Islet of Langerhans (tissue), 1 donor: ENCODE measurements at regions not wholly inside any gene's neighbourhood (a gene's known extent, or its start where the extent isn't known, plus 50 kb on each side); places are given as distances from the start of the nearest gene placed in this dataset.

Source experiments
- FAIRE-seq: peaks from one replicate; lab custom pipeline; 2011; peaks lifted over from hg19 to GRCh38; lab: Jason Lieb, UNC

GRCh38 chr4:11051181-11051580, 366.6 kb upstream of the CLNK start:
- FAIRE-seq, result no peak

DNA sequence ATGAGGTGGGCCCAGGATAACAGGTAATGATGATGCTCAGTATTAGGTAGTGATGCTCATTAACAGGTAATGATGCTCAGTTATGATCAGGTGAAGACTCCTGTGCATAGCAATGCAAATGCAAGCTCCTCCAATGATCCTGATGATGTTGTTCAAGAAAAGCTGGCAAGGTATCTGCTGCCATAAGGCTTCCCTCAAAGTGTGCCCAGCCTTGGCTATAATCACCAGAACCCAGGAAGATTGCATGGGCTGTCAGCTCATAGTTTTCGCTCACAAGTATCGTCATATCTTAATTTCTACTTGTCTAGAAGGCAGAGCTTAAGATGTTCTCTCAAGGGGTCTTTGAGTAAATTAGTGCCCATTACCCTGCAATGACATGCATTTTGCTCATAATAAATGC, 366.2 kb upstream of the CLNK start:
- no peak for FAIRE-seq

DNA sequence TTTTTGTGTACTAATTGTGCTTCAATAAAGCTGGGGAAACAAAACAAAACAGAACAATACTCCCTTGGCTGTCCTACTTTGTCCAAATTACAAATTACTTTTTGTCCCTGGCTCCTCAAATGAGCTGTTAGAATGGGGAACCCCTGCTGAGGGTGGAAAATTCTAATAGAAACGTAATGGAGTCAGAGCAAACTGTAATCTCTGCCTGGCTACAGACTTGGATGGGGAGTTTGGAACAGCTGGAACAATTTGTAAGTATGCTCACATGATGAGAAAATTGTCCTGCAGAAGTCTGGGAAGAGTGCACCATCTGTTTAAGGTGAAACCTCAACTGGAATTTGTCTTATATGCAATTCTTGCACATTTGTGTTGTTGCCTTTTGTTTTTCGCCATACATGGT, 364.4 kb upstream of the CLNK start:
- FAIRE-seq, result no peak

DNA sequence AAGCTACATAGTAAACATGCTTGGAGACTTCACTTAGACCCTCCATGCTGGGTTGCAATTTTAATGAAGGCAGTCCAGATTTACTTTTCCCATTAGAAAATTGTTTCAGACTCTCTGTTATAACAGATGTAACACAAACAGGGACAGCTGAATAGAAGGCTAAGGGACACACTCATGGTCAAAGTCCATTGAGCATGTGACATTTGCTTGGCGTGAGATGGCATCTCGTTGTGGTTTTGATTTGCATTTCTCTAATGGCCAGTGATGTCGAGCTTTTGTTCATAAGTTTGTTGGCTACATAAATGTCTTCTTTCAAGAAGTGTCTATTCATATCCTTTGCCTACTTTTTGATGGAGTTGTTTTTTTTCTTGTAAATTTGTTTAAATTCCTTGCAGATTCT, 358.2 kb upstream of the CLNK start:
- FAIRE-seq, result no peak

DNA sequence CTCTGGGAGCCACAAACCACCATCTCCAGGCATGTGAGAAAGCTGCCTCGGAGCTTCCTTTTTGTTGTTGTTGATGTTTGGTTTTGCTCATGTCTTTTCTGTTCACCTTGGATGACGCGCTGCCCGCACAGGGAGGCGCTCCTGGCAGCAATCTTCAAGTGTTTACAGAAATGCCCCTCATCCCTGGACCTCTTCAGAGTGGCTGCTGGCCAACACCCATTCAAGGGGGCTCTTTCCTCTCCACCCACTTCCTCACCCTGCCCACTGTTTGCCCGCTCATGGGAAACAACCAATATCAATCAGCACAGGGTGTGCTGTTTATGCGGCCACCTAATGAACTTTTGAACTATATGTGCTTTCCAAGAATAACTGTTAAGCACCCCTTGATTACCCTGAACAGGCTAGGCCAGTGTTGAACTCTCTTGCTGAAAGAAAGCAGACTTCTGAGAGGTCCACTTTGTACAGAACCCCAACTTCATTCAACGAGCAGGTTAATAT, 355.1 kb upstream of the CLNK start:
- no peak for FAIRE-seq

DNA sequence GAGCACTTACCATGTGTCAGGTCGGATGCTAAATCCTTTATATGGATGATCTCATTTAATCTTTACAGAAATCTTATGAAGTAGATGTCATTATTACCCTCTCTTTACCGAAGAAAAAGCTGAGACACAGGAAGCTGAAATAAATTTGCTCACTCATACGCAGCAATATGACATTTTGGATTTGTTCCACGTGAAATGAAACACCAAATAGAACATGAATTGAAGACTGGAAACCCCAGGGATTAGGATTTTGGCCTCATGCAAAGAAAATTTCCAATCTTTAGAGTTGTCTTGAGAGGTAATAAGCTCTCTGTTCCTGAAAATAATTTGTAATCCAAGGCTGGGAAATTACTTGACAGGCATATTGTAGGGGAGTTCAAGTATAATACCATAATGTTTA, 354.4 kb upstream of the CLNK start:
- FAIRE-seq, result no peak

DNA sequence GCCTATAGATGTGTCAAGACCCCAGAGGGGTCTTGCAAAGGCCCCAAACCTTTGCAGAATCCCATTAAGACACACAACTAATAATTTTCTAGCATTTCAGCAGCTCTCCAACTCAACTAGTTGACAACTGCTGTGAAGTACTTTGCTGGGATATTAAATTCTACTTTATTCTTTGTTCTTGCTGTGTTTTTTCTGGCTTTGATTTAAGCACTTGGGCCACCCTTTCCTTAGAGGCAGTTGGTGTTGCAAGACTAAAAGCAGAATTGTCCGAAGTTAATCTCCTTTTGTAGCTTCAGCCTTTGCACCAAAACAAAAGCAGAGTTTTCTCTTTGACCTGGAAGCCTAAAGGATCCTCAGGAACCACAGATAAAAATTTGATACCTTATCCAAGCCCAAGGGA, 353.1 kb upstream of the CLNK start:
- no peak for FAIRE-seq

- no peak for FAIRE-seq
Measured at GRCh38 chr4:11028334-11028733, 343.8 kb upstream of the CLNK start.

- FAIRE-seq, result no peak
Measured at GRCh38 chr4:11021333-11021732, 336.8 kb upstream of the CLNK start.

DNA sequence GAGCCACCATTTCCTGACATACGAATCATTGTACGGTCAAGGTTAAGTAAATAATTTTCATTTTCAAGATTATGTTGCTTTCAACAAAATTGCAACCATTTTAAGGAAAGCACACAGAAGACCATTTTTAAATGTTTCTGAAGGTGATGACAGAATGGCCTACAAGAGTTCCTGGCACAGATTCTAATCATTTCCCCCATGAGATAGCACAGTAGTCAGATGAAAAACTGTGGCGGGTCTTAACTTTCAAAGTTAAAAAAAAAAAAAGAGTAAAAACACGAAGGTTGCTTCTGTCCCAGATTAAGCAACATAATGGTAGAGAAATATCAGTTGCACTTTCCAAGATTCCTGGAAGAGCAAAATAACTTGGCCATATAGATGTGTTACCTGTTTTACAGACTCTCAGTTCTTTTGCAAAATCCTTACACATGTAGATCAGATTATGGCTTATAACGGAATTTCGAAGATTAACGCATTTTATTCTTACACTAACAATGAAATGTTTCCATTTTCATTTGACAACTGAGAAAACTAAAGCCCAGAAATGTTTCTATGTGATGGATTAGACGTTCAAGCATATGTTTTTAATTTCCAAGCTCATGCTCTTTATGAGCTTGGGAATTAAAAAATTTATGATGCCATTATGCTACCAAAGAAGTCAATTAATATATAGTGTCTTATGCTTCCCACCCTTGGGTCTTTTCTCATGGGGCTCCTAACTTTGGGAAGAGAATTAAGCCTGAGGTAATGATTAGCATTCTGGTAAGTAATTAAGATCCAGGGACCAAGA, 335.1 kb upstream of the CLNK start:
- FAIRE-seq, result no peak

GRCh38 chr4:11014199-11014598, 329.6 kb upstream of the CLNK start:
- no peak for FAIRE-seq

- no peak for FAIRE-seq
Measured at GRCh38 chr4:11013094-11013664, 328.6 kb upstream of the CLNK start.

DNA sequence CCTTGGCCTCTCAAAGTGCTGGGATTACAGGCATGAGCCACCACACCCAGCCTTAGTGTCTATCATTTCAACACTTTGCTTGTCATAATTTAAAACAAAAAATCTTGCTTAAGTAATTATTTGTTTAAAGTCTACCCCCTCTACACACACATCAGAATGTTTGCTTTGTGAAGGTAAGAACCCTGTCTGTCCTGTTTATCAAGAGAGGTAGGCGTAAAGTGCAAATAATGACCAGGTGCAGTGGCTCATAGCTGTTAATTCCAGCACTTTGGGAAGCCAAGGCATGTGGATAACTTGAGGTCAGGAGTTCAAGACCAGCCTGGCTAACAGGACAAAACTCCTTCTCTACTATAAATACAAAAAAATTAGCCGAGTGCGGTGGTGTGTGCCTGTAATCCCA, 326.7 kb upstream of the CLNK start:
- no peak for FAIRE-seq

DNA sequence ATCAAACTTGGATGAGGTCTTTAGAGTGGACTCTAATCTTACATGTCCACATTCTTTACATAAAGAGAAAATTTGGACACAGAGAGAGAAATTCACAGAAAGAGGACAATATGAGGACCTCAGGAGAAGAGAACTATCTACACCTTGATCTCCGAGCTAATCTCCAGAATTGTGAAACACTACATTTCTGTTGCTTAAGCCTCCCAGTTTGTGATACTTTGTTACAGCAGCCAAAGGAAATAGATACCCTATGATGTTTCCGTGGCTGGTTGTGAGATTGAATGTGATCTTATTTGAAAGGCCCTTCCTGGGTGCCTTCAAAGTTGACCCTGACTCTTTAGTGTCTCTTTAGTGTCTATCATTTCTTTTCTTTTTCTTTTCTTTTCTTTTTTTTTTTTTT, 326.1 kb upstream of the CLNK start:
- no peak for FAIRE-seq

- FAIRE-seq, result no peak
Measured at GRCh38 chr4:11009281-11009680, 324.7 kb upstream of the CLNK start.

- no peak for FAIRE-seq
Measured at GRCh38 chr4:11005300-11005699, 320.7 kb upstream of the CLNK start.

DNA sequence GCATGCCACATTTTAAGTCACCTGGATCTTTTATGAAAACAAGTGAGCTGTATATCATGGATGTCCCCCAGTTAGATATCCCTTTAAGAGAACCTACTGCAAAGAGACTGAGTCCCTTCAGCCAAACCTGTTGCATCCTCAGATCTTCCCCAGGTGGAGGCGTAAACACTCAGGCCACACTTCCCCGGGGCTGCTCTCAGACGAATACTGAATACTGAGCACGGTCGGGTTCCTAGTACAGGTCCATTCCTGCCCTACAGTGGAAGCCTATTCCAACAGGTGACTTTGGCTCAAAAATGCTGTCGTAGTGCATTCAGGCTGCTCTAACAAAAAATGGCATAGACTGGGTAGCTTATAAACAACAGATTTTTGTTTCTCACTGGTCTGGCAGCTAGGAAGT, 320.2 kb upstream of the CLNK start:
- no peak for FAIRE-seq

DNA sequence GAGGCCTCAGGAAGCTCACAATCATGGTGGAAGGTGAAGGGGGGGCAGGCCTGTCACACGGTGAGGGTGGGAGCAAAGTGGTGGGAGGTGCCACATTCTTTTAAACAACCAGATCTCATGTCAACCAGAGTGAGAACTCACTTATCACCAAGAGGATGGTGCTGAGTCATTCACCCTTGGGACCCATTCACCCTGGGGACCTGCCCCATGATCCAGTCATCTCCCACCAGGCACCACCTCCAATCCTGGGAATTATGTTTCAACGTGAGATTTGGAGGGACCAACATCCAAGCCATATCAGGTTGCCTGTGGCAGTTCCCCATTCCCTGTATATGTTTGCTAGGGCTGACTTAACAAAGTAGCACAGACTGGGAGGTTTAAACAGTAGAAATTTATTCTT, 318.4 kb upstream of the CLNK start:
- FAIRE-seq, result no peak

- FAIRE-seq, result no peak
Measured at GRCh38 chr4:10998846-10999245, 314.3 kb upstream of the CLNK start.

DNA sequence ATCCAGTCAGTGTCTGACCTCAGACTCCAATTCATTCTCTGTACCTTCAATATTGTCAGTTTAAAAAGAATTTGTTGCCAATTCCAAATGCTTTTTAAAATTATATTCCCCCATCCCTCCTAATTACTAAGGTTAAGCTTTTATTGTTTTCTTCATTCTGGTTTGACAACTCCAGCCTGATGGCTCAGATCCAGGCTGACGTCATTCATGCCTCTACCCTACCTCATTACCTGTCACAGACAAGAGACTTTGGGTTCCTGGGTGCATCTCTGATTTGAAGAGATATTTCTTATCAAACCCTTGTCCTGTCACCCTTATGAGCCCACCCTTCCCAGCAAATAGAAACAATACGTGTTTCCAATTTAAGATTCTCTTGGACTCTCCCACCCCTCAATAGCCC, 300.2 kb upstream of the CLNK start:
- no peak for FAIRE-seq

DNA sequence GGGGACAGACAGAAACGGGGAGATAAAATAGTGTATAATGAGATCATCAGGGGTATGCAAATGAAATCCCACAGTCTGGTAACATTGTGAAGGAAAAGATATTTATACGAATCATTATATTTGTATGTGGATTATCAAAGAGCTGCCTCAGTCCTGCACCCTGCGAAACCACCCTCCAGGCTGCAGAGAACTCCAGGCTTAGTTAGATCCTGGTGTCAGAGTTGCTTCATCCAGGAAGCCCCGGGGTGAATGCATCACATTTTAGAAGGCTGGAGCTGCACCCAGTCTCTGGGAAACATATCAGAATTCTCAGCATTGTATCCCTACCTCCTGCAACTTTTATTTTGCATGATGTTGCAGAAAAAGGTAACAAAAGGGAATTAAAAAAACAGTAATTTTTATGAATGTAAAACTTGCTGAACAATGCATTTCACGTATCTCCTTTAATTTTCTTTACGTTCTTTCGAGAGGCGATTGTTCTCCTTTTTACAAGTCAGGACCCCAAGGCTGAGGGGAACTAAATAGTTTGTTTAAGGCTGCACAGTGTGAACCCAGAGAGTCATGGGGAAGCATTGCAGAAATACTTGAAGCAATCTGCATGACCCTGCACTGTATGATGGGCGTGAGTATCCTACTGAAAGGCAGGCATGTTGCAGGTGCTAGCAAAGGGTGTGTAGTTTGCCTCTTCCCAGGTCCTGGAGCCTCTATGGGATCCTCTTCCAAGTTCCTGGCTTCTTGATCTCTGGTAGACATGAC, 299.5 kb upstream of the CLNK start:
- FAIRE-seq, result no peak

GRCh38 chr4:10983268-10983667, 298.7 kb upstream of the CLNK start:
- FAIRE-seq, result peak; percentile 96

DNA sequence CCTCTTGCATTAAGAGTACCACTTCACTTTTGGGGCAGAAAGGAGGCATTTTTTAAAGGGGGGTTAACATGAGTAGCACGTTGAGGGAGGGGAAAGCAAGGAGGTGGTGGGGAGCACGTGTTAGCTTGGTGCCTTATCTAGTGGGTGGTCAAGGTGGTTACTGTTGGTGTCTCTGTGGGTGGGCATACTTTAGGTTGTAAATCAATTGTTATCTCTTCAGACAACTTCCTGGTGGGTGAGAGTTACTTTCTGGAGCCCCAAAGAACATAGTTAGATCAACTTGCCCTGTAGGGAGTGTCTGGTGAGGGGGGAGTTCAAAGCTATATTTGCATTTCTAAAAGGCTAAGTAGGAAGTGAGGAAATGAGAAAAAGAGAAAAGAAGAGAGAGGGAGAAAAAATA, 297.7 kb upstream of the CLNK start:
- FAIRE-seq, result no peak

- no peak for FAIRE-seq
Measured at GRCh38 chr4:10981576-10981975, 297.0 kb upstream of the CLNK start.
